ENCODE measurements at regions not wholly inside any gene's neighbourhood (a gene's known extent, or its start where the extent isn't known, plus 50 kb on each side); places are given as distances from the start of the nearest gene placed in this dataset.
"Not testable (repeated sequence)": the region's sequence is repeated elsewhere in the genome, so short reads cannot be mapped to it uniquely, and the experiment has no call there.

GRCh38 chr14:105680736-105681098 is 154.3 kb downstream of the TMEM121 start:
- DNase-seq, result not testable (repeated sequence)

DNA sequence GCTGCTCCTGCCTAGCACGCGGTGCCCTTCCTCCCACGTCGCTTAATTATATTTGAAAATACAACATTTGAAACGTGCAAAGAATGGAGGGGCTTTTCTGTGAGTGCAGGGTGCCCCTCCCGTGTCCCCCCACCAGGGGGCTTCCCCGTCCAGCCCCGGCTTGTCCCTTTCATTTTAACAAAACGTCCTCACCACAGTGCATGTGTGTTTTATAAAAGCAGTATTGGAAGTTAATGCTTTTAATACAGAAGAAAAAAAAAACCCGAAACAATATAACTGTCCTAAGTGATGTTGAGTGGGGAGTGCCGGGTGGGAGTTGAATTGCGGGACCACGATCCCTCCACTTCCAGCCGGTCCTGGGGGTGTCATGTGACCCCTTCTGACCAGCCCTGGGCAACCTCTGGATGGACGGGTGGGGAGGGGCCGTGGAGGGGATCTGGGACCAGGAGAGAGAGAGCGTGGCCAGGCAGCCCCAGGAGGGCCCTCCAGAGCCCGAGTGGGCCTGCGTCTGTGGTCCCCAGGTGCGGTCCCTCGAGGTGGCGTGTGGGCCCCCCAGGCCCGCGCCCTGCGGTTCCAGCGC is 155.3 kb downstream of the TMEM121 start:
- not testable (repeated sequence) for DNase-seq

- not testable (repeated sequence) for DNase-seq
Observed at GRCh38 chr14:105682442-105682841, 156.1 kb downstream of the TMEM121 start.

DNA sequence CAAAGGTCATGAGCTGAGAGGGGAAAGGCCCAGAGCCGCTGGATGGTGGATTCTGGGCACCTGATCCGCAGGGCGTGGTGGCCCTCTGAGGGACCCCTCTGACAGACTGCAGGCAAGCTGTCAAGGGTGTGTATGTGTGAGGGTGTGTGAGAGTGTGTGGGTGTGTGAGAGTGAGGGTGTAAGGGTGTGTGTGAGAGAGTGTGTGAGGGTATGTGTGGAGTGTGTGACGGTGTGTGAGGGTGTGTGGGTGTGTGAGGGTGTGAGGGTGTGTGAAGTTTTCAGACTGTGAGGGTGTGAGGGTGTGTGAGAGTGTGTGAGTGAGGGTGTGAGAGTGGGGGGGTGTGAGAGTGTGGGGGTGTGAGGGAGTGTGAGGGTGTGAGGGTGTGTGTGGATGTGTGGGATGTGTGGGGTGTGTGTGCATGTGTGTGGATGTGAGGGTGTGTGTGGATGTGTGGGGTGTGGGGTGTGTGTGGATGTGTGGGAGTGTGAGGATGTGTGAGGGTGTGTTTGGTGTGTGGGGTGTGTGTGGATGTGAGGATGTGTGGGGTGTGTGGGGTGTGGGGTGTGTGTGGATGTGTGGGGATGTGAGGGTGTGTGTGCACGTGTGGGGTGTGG is 156.7 kb downstream of the TMEM121 start:
- peak; percentile 15 for DNase-seq

DNA sequence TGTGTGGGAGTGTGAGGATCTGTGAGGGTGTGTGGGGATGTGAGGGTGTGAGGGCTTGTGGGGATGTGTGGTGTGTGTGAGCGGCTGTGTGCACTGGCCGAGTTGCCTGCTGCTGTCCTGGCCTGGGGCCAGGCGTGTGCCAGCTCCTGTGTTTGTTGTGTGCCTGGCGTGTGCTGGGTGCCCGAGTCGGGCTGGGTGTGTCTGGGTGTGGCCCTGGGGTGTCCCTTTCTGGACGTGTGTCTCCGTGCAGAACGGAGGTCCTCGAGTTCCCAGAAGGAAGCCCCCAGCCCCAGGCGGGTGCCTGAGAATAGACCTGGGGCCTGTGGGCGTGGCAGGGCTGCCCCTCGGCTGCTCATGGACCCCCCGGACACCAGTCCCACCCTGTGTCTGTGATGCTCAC is 157.7 kb downstream of the TMEM121 start:
- peak; percentile 12 for DNase-seq

GRCh38 chr14:105684597-105684996 is 158.2 kb downstream of the TMEM121 start:
- DNase-seq, result peak; percentile 33

DNA sequence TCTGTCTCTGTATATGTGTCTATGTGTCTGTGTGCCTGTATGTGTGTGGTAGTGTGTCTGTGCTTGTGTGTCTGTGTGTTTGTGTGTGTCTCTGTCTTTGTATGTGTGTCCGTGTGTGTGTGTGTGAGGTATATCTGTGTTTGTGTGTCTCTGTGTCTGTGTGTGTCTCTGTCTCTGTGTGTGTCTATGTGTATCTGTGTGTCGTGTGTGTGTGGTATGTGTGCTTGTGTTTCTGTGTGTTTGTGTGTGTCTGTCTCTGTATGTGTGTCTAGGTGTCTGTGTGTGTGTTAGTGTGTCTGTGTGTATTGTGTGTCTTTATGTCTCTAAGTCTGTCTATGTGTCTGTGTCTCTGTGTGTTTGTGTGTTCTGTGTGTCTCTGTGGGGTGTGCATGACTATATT is 158.6 kb downstream of the TMEM121 start:
- no peak for DNase-seq

DNA sequence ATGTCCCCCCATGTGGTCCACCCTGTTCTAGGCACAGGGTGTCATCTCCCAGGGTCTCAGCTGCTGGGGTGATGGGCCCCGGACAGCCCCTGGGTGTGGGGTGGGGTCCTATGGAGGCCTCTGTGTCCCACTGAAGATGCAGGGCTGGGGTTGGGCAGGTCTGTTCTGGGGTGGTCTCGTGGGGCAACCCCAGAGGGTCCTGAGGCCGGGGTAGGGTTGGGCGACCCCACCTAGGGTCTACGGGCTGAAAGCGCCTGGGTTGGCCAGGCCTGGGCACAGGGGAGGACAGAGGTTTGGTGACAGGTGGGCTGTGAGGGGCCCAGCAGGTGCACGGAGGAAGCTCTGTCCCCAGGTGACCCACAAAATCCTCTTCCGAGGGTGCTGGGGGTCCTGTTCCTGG is 159.2 kb downstream of the TMEM121 start:
- DNase-seq, result not testable (repeated sequence)

GRCh38 chr14:105686050-105686449 is 159.7 kb downstream of the TMEM121 start:
- not testable (repeated sequence) for DNase-seq

DNA sequence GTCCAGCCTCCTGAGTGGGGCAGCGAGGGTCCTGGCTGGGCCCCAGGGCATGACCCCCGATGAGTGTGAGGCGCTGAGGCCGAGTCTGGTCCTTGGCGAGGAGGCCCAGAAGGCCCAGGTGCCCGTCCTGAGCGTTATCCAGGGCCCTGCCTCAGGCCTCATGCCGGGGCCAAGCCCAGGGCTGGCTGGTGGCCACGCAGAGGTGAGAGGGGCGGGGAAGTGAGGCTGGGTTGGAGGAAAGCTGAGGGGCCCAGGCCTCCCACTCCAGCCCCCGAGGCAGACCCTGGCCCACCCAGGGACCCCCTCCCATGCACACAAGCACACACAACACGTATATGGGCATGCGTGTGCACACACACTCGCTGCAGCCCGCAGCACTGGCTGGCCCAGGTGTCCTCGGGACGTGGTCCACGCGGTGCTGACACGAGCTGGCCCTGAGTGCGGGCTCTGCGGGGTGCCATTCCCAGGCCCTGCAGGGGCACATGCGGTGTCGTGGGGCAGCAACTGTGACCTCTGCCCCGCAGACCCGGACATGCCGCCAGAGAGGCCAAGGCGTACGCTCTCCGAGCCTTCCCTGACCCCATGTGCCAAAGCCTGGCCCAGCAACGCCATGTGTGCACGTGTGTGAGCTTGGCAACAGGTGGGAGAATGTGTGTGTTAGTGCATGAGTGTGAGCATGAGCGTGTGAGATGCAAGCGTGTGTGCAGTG is 160.2 kb downstream of the TMEM121 start:
- peak; percentile 43 for DNase-seq

GRCh38 chr14:105687171-105688022 is 161.0 kb downstream of the TMEM121 start:
- DNase-seq, result peak; percentile 20

- DNase-seq, result peak; percentile 47
Observed at GRCh38 chr14:105688023-105688351, 161.6 kb downstream of the TMEM121 start.

DNA sequence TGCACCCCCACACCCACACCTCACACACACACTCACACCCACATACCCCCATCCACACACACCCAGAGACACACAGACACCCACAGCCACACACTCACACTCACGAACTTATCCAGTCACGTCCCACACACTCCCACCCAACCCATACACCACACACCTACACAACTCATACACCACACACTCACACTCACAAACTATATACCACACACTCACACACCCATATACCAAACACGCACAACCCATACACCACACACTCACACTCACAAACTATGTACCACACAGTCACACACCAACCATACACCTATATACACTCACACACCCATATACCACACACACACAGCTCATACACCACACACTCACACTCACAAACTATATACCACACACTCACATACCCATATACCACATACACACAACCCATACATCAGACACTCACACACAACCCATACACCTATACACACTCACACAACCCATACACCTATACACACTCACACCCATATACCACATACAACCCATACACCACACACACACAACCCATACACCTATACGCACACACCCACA is 162.4 kb downstream of the TMEM121 start:
- DNase-seq, result peak; percentile 7

DNA sequence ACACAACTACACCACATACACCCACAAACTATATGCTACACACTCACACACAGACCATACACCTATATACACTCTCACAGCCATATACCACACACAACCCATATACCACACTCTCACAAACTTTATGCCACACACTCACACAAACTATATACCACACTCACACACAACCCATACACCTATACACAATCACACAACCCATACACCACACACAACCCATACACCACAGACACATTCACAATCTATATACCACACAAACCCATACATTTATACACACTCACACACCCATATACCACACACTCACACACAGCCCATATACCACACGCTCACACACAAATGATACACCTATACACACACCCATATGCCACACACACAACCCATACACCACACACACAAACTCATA is 163.3 kb downstream of the TMEM121 start:
- DNase-seq, result no peak

- no peak for DNase-seq
Observed at GRCh38 chr14:105690671-105691070, 164.3 kb downstream of the TMEM121 start.

DNA sequence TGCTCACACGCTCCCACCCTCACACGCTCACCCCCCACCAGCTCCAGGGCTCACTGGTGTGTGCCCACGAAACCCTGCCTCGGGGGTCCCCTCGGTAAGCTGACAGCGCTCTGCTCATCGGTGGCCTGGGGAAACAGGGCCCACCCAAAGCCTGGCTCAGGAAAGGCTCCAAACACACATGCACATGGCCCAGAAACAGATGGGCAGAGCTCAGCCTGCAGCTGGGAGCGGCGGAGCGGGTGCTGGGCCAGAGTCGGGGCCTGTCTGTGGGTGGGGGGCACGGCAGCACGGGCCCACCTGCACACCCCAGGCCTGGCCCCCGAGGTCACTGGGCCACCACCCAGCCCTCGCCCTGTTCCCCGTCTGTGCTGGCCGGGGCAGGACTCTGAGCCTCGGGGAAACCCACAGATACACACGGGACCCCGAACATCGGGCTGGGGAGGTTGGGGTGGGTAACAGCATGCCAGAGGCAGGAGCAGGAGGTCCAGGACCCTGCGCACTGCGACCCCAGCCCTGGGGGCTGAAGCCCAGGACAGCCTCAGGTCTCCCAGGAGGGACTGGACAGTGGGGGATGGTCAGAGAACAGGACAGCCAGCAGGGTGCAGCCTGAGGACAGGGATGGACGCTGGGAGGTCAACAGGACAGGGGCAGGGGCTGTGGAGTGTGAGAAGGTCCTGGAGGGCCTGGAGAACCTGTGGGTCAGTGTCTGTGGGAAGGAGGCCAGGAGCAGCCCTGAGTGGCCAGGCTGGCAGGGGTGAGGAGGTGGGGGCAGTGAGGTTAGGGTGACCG is 165.1 kb downstream of the TMEM121 start:
- DNase-seq, result not testable (repeated sequence)

DNA sequence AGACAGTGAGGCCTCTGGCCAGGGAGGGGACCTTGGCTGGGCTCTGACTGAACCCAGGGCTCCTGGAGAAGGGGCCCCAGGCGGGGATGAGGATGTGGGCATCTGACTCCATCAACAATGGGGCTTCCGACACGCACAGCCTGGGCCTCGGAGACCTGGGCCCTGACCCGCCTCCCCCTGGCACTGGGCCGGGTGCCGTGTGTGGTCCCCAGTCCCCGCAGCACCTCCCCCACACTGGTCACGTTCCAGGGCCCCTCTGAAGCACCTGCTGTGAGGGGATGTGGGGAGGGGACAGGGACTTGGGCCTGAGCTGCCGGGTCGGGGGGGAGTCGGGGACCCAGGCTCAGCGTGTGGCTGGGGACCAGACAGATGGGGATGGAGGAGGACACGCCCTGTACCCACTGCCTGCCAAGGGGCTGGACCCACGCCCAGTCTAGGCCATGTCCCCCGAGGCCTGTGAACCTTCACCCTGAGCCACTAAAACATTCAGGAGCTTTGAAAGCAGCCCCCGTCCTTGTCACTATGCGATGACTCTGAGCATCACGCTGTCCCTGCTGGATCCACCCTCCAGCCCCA is 165.8 kb downstream of the TMEM121 start:
- DNase-seq, result not testable (repeated sequence)

- no peak for DNase-seq
Observed at GRCh38 chr14:105694961-105695360, 168.6 kb downstream of the TMEM121 start.

DNA sequence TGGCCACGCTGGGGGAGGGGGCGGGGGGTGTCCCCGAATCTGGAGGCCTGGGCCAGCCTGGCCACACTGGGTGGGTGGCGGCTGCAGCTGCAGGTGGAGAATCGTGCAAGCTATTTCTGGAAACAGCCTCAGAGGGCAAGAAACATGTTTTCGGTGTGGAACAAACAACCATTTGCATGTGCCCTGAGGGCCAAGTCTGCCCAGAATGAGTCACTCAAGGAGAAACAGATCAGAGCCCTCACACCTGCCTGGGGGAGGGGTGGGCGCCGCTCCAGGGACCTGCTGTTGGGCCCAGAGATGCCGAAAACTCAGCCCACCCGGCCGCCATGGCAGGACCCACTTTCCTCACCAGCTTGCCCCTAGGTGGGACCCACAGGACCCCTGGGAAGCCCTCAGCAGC is 170.0 kb downstream of the TMEM121 start:
- DNase-seq, result not testable (repeated sequence)

DNA sequence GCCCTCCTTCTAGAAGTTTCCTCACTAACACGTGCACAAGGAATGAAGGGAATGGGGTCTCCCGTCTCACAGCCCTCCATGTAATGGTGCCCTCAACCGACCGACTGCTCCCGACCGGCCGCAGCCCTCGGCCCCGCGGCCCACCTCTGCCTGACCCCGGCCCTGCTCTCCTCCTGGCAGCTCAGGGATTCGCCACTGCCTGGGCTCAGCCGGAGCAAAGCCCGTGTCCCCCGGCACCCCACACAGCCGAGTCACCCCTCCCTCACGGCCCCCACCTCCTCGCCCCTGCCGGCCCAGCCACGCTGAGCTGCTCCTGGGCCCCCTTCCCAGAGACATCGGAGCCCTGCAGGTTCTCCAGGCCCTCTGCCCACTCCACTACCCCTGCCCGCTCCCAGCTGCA is 171.0 kb downstream of the TMEM121 start:
- DNase-seq, result peak; percentile 43

- peak; percentile 26 for DNase-seq
Observed at GRCh38 chr14:105697955-105698354, 171.6 kb downstream of the TMEM121 start.

Data from activated CD8-positive, alpha-beta memory T cell treated with anti-CD3 and anti-CD28 coated beads, Interleukin-2, amount 50 U/mL, for 48 hours (primary cell).